ENCODE measurements at regions not wholly inside any gene's neighbourhood (a gene's known extent, or its start where the extent isn't known, plus 50 kb on each side); places are given as distances from the start of the nearest gene placed in this dataset.
"Not testable (repeated sequence)": the region's sequence is repeated elsewhere in the genome, so short reads cannot be mapped to it uniquely, and the experiment has no call there.

DNA sequence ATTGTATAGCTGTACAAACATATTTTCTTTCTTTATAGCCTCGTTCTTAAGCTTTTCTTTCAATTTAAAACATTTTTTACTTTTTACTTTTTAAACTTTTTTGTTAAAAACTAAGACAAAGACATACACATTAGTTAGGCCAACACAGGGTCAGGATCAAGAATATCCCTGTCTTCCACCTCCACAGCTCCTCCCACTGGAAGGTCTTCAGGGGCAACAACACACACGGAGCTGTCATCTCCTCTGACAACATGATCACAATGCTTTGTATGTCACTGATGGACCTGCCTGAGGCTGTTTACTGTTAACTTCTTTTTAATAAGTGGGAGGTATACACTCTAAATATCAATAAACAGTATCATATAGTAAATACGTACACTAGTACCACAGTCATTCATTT is 191.3 kb downstream of the SYT10 start:
- no peak overlapping the region for H3K4me3 Mint-ChIP-seq
- no peak for DNase-seq
- no peaks in the 10 kb centered on the region for H3K4me1 Mint-ChIP-seq (ENCODE audit: low read depth)
- H3K36me3 Mint-ChIP-seq (ENCODE audit: low read depth): no peaks in the 10 kb centered on the region
- H3K27ac Mint-ChIP-seq: no peak overlapping the region
- H3K9me3 Mint-ChIP-seq: no peaks in the 10 kb centered on the region
- H3K27me3 Mint-ChIP-seq: no peaks in the 10 kb centered on the region

DNA sequence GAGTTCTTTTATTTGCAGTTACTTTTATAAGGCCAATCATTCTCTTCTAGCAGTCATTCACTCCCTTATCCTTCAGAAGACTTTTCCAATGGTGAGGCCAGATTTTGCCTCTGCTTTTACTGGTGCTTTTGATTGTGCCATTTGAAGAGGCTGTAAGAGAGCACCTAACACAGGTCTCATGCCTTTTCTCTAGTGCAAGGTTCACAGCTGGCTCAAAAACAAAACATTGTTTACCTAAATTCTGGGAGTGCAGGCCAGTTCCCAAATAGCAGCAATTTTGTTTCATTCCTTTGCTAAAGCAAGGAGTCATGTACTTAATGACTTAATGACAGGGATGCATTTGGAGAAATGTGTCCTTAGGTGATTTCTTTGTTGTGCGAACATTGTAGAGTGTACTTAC is 192.0 kb downstream of the SYT10 start:
- H3K36me3 Mint-ChIP-seq (ENCODE audit: low read depth): no peaks in the 10 kb centered on the region
- H3K4me3 Mint-ChIP-seq: no peak overlapping the region
- no peaks in the 10 kb centered on the region for H3K27me3 Mint-ChIP-seq
- no peak for DNase-seq
- no peaks in the 10 kb centered on the region for H3K9me3 Mint-ChIP-seq
- no peaks in the 10 kb centered on the region for H3K4me1 Mint-ChIP-seq (ENCODE audit: low read depth)
- H3K27ac Mint-ChIP-seq: no peak overlapping the region

DNA sequence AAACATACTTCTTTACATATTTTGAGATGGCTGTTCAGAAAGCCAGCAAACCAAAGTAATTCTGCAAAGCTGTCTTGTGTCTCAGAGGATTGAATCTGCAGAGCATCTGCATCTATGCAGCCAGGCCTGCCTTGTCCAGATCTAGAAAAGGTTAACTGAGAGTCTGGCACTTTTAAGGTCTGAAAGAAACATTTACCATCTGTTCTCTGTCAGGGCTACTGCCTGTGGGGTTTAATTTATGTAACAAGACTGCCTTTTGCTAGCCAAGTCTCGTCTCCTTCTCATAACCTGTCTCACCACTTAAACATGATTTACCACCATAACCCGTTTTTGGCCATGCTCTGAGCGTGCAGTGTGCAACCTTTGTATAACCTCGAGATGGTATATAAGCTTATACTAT is 194.2 kb downstream of the SYT10 start:
- H3K27ac Mint-ChIP-seq: no peak overlapping the region
- no peaks in the 10 kb centered on the region for H3K4me1 Mint-ChIP-seq (ENCODE audit: low read depth)
- H3K9me3 Mint-ChIP-seq: no peaks in the 10 kb centered on the region
- no peak for DNase-seq
- no peaks in the 10 kb centered on the region for H3K27me3 Mint-ChIP-seq
- H3K36me3 Mint-ChIP-seq (ENCODE audit: low read depth): no peaks in the 10 kb centered on the region
- H3K4me3 Mint-ChIP-seq: no peak overlapping the region

DNA sequence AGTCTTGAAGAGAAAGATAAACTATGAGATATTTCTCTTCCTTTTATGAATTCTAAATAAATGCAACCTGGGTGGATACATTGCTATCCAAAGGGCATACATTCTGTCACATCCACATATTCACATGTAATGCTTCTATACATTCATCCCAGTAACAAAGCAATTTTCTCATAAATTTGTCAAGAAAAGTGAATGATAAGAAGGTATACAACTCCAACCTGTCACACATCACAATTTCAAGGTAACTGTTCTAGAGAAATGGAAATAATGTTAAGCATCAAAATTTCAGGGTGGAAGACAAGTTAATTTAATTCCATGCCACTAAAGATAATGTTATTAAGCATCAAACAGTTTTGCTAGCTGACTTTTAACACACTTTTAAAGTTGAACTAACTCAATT is 212.9 kb downstream of the SYT10 start:
- no peak for DNase-seq
- no peaks in the 10 kb centered on the region for H3K4me1 Mint-ChIP-seq (ENCODE audit: low read depth)
- H3K9me3 Mint-ChIP-seq: no peaks in the 10 kb centered on the region
- H3K36me3 Mint-ChIP-seq (ENCODE audit: low read depth): no peaks in the 10 kb centered on the region
- H3K27ac Mint-ChIP-seq: no peak overlapping the region
- H3K4me3 Mint-ChIP-seq: no peak overlapping the region
- no peaks in the 10 kb centered on the region for H3K27me3 Mint-ChIP-seq

DNA sequence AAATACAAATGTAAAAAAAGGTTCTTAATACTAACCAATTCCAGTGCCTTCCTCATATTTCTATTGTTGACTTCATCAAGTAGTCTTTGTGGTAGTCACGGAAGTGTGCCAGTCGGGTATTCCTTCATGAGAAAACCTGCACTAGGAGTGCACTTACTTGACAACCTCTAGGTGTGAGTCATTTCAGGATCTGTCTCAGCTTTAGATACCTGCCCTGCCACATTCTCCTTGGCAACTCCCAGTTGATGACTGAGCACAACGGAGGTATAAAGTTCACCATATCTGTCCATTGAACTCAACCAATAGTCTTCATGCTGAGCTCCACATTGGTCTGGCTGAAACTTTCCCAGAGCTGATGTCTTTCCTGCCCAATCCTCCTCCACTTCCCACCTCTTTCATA is 215.7 kb downstream of the SYT10 start:
- no peak overlapping the region for H3K27ac Mint-ChIP-seq
- no peaks in the 10 kb centered on the region for H3K36me3 Mint-ChIP-seq (ENCODE audit: low read depth)
- peaks cover 8% of the 10 kb centered on the region for H3K9me3 Mint-ChIP-seq
- H3K4me3 Mint-ChIP-seq: no peak overlapping the region
- H3K27me3 Mint-ChIP-seq: no peaks in the 10 kb centered on the region
- no peak for DNase-seq
- H3K4me1 Mint-ChIP-seq (ENCODE audit: low read depth): no peaks in the 10 kb centered on the region

DNA sequence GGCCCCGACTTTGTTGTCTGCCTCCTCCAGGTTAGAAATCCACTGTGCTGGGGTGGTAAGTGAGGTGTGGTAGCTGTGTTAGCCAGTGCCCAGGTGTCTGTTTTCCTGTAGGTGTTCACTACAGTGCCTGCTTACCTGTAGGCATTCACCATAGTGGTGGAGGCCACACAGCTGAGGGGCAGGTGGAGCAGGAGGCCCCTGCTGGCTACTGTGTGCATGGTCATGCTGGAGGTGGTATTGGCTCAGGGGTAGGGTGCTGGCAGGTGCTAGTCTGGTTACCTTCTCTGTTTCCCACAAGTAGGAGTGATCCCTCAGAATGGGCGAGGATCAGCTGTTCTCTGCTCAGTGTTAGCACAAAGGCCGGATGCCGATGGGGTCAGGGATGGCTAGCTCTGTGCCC is 217.3 kb downstream of the SYT10 start:
- Mint-ChIP-seq H3K27ac (no peak overlapping the region), H3K36me3 (ENCODE audit: low read depth) (no peaks in the 10 kb centered on the region), H3K4me1 (ENCODE audit: low read depth) (no peaks in the 10 kb centered on the region), H3K27me3 (no peaks in the 10 kb centered on the region), H3K9me3 (peaks cover 13% of the 10 kb centered on the region), H3K4me3 (no peak overlapping the region)
- DNase-seq: no peak

DNA sequence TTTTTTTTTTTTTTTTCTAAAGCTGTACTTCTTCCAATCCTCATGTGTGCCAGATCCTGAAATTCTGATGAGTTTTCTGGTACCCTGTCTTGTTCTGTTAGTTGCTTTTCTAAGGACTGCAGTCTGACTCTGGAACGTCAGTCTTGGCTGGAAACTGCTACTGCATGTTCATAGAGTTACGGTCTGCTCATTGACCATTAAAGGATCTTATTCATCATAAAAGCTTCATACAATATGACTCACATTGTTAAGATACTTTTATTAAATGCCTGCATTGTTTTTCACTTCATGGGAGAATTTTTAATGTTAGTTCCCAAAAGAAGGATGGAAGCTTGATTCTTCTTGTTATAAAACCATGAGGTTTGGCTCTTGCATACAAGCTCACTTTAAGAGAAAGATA is 233.6 kb downstream of the SYT10 start:
- Mint-ChIP-seq H3K4me3 (no peak overlapping the region), H3K27ac (no peak overlapping the region), H3K27me3 (no peaks in the 10 kb centered on the region), H3K9me3 (peaks cover 5% of the 10 kb centered on the region), H3K4me1 (ENCODE audit: low read depth) (no peaks in the 10 kb centered on the region), H3K36me3 (ENCODE audit: low read depth) (no peaks in the 10 kb centered on the region)
- DNase-seq: no peak

DNA sequence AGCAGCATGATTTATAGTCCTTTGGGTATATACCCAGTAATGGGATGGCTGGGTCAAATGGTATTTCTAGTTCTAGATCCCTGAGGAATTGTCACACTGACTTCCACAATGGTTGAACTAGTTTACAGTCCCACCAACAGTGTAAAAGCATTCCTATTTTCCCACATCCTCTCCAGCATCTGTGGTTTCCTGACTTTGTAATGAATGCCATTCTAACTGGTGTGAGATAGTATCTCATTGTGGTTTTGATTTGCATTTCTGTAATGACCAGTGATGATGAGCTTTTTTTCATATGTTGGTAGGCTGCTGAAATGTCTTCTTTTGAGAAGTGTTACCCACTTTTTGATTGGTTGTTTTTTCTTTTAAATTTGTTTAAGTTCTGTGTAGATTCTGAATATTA is 245.2 kb downstream of the SYT10 start:
- not testable (repeated sequence) for H3K27ac Mint-ChIP-seq; H3K4me3 Mint-ChIP-seq; DNase-seq; H3K27me3 Mint-ChIP-seq; H3K4me1 Mint-ChIP-seq (ENCODE audit: low read depth); H3K36me3 Mint-ChIP-seq (ENCODE audit: low read depth)
- H3K9me3 Mint-ChIP-seq: peaks cover 26% of the 10 kb centered on the region

DNA sequence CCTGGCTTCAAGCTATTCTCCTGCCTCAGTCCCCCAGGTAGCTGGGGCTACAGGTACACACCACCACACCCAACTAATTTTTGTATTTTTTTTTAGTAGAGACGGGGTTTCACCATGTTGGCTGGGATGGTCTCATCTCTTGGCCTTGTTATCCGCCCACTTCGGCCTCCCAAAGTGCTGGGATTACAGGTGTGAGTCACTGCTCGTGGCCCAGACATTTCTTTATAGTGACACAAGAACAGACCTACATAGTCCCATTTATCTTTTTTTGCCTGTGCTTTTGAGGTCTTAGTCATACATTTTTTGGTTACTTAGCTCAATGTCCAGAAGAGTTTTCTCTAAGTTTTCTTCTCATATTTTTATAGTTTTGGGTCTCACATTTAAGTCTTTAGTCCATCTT is 247.4 kb downstream of the SYT10 start:
- Mint-ChIP-seq H3K27ac (no peak overlapping the region), H3K27me3 (no peaks in the 10 kb centered on the region), H3K9me3 (peaks cover 19% of the 10 kb centered on the region), H3K4me1 (ENCODE audit: low read depth) (no peaks in the 10 kb centered on the region), H3K36me3 (ENCODE audit: low read depth) (no peaks in the 10 kb centered on the region), H3K4me3 (no peak overlapping the region)
- DNase-seq: no peak

DNA sequence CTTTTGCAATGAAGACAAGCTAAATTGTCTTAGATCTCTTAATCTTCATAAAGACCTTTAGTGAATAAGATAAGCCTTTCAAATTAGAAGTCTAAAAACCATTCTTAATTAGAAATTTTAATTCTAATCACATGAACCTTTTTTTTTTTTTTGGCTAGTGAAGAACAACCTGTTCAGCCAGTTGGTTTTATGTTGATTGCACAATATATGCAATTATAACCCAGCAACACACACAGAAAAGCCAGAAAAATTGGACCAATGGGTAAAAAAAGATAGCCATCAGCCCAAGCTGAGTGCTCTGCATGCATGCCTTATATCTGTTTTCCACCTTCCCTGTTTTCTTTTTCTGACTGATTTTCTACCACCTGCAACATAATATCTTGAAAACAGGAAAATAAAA is 252.2 kb downstream of the SYT10 start:
- no peak overlapping the region for H3K27ac Mint-ChIP-seq
- no peaks in the 10 kb centered on the region for H3K4me1 Mint-ChIP-seq (ENCODE audit: low read depth)
- no peak overlapping the region for H3K4me3 Mint-ChIP-seq
- no peaks in the 10 kb centered on the region for H3K36me3 Mint-ChIP-seq (ENCODE audit: low read depth)
- DNase-seq: no peak
- H3K9me3 Mint-ChIP-seq: peaks cover 10% of the 10 kb centered on the region
- H3K27me3 Mint-ChIP-seq: no peaks in the 10 kb centered on the region

DNA sequence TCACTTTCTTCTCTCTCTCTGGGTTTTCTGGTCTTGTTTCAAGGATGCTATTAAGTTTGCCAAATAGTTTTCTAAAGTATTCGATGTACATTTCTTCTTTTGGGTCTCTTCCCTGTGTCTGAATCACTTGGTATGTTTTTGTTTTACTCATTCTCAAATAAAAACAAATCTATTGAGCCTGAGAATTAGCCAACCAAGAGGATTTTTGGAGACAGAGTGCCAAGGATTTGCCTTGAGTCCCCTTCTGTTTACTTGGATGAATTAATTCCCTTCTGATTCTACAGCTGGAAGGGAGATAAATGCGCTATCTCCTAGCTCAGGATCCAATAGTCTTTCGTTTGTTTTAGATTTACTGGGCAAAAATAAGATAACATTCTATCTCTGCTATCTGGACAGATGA is 255.5 kb downstream of the SYT10 start:
- no peak for DNase-seq
- Mint-ChIP-seq H3K4me1 (ENCODE audit: low read depth) (no peaks in the 10 kb centered on the region), H3K4me3 (no peak overlapping the region), H3K9me3 (peaks cover 7% of the 10 kb centered on the region), H3K36me3 (ENCODE audit: low read depth) (no peaks in the 10 kb centered on the region), H3K27me3 (no peaks in the 10 kb centered on the region), H3K27ac (no peak overlapping the region)

DNA sequence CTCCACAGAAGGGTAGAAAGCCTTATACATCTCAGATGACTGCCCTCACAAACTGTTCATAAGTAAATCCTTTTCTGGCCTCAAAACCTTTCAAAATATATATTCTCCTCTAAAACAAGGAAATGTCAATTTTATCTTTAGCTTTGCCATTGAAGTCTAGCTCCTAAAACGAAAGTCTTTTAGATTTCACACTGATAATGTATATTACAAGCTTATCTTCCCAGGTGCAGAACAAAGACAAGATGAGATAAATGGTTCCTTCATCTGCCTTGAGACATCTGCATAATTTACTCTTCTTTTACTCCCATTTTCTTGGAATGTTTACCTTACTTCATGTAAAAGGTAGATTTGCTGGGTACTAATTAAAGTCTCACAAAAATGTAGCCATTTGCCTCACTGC is 257.1 kb downstream of the SYT10 start:
- no peak overlapping the region for H3K4me3 Mint-ChIP-seq
- no peak overlapping the region for H3K27ac Mint-ChIP-seq

DNA sequence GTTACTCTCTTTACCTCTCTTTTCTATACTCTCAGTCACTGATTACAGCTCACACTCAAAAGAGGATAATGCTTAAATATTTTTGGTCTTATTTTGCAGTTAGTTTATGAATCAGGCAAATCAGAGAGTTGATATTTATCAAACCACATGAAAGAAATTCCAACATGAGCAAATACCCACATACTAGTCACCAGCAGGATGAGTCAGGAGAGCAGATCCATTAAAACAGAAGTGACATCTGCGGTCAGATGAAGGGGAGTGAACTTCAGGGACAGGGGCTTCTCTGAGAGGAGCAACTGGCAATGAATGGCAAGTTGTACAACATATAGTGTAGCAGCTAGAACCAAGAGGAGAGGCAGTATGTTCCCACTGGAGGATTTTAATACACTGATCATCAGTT is 258.7 kb downstream of the SYT10 start:
- H3K4me1 Mint-ChIP-seq (ENCODE audit: low read depth): no peaks in the 10 kb centered on the region
- H3K4me3 Mint-ChIP-seq: no peak overlapping the region
- DNase-seq: no peak
- H3K27ac Mint-ChIP-seq: no peak overlapping the region
- no peaks in the 10 kb centered on the region for H3K27me3 Mint-ChIP-seq
- H3K36me3 Mint-ChIP-seq (ENCODE audit: low read depth): no peaks in the 10 kb centered on the region
- H3K9me3 Mint-ChIP-seq: peaks cover 2% of the 10 kb centered on the region

More for the DNA sequence above, 257.1 kb downstream of the SYT10 start:
- Mint-ChIP-seq H3K4me1 (ENCODE audit: low read depth) (no peaks in the 10 kb centered on the region), H3K36me3 (ENCODE audit: low read depth) (no peaks in the 10 kb centered on the region), H3K9me3 (peaks cover 7% of the 10 kb centered on the region), H3K27me3 (no peaks in the 10 kb centered on the region)
- no peak for DNase-seq

DNA sequence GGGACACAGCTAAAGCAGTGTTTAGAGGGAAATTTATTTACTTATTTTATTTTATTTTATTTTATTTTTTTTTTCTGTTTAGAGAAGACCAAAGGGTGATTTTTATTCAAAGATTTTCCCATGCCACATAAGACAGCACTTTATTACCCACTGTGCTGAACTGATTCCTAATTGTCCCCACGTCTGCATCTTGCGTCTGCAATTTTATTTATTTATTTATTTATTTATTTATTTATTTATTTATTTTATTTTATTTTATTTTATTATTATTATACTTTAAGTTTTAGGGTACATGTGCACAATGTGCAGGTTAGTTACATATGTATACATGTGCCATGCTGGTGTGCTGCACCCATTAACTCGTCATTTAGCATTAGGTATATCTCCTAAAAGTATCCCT is 269.7 kb upstream of the PKP2 start:
- not testable (repeated sequence) for H3K4me1 Mint-ChIP-seq (ENCODE audit: low read depth); H3K27me3 Mint-ChIP-seq; H3K36me3 Mint-ChIP-seq (ENCODE audit: low read depth); H3K4me3 Mint-ChIP-seq; DNase-seq; H3K27ac Mint-ChIP-seq
- peaks cover 17% of the 10 kb centered on the region for H3K9me3 Mint-ChIP-seq

DNA sequence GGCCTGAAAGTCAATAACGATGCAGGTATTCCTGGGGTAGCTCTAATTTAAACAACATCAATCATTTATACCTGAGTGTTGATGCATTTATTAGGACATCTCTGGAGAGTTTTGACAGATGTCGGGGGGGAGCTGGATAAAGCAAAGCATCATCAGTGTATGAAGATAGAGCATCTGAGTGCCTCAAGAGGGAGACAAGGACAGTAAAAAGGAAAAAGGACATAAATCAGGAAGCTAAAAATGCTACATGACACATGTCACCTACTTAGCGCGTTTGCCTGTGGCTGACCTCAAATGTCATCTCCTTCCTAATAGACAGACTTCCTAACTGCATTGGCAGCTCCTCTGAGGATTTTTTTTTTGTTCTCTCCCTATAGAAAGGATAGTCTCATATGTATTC is 259.5 kb upstream of the PKP2 start:
- H3K4me1 Mint-ChIP-seq (ENCODE audit: low read depth): no peaks in the 10 kb centered on the region
- no peak for DNase-seq
- no peak overlapping the region for H3K4me3 Mint-ChIP-seq
- no peaks in the 10 kb centered on the region for H3K27me3 Mint-ChIP-seq
- H3K9me3 Mint-ChIP-seq: peaks cover 31% of the 10 kb centered on the region
- H3K36me3 Mint-ChIP-seq (ENCODE audit: low read depth): no peaks in the 10 kb centered on the region
- no peak overlapping the region for H3K27ac Mint-ChIP-seq

DNA sequence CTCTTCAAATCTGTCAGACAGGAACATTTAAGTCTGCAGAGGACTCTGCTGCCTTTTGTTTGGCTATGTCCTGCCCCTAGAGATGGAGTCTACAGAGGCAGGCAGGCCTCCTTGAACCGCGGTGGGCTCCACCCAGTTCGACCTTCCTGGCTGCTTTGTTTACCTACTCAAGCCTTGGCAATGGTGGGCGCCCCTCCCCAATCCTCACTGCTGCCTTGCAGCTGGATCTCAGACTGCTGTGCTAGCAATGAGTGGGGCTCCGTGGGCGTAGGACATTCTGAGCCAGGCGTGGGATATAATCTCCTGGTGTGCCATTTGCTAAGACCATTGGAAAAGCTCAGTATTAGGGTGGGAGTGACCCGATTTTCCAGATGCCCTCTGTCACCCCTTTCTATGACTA is 250.7 kb upstream of the PKP2 start:
- not testable (repeated sequence) for H3K4me3 Mint-ChIP-seq; H3K27me3 Mint-ChIP-seq; H3K4me1 Mint-ChIP-seq (ENCODE audit: low read depth); H3K36me3 Mint-ChIP-seq (ENCODE audit: low read depth); DNase-seq; H3K27ac Mint-ChIP-seq
- H3K9me3 Mint-ChIP-seq: peaks cover 11% of the 10 kb centered on the region

All from activated T-cell treated with anti-CD3 and anti-CD28 coated beads, Interleukin-2, amount 50 U/mL, for 24 hours (primary cell).